HG02840 (cell line): ENCODE measurements at regions not wholly inside any gene's neighbourhood (a gene's known extent, or its start where the extent isn't known, plus 50 kb on each side); places are given as distances from the start of the nearest gene placed in this dataset.
A peak's percentile ranks its signal among the peaks of the same experiment; 100 is the strongest.

Source experiments
- ATAC-seq: cut with Tn5 transposase; IDR thresholded peaks from one replicate; pipeline ENCODE4 v1.9.1; 2021; ENCODE audit warnings: mild to moderate bottlenecking, moderate library complexity, moderate number of reproducible peaks; ENCODE audit not compliant: unreplicated experiment, low FRiP score

GRCh38 chr6:154596701-154597100 is 86.2 kb upstream of the CNKSR3 start:
- ATAC-seq, result no peak

GRCh38 chr6:154598399-154598798 is 87.9 kb upstream of the CNKSR3 start:
- ATAC-seq, result no peak

- no peak for ATAC-seq
Measured at GRCh38 chr6:154602296-154602695, 91.8 kb upstream of the CNKSR3 start.

- no peak for ATAC-seq
Measured at GRCh38 chr6:154602708-154603107, 92.2 kb upstream of the CNKSR3 start.

- ATAC-seq, result no peak
Measured at GRCh38 chr6:154604119-154604518, 93.6 kb upstream of the CNKSR3 start.

- peak; percentile 54 for ATAC-seq
Measured at GRCh38 chr6:154605178-154605881, 94.8 kb upstream of the CNKSR3 start.

GRCh38 chr6:154605882-154606370 is 95.4 kb upstream of the CNKSR3 start:
- no peak for ATAC-seq

GRCh38 chr6:154606457-154606856 is 96.0 kb upstream of the CNKSR3 start:
- peak; percentile 82 for ATAC-seq

- no peak for ATAC-seq
Measured at GRCh38 chr6:154606860-154607259, 96.4 kb upstream of the CNKSR3 start.

GRCh38 chr6:154611241-154611640 is 100.8 kb upstream of the CNKSR3 start:
- ATAC-seq, result no peak

GRCh38 chr6:154611847-154612246 is 101.4 kb upstream of the CNKSR3 start:
- ATAC-seq, result no peak

- ATAC-seq, result no peak
Measured at GRCh38 chr6:154613137-154613676, 102.7 kb upstream of the CNKSR3 start.

- ATAC-seq, result no peak
Measured at GRCh38 chr6:154614101-154614500, 103.6 kb upstream of the CNKSR3 start.

- no peak for ATAC-seq
Measured at GRCh38 chr6:154614641-154615040, 104.2 kb upstream of the CNKSR3 start.

GRCh38 chr6:154615483-154616025 is 105.1 kb upstream of the CNKSR3 start:
- ATAC-seq, result no peak

GRCh38 chr6:154617175-154617574 is 106.7 kb upstream of the CNKSR3 start:
- ATAC-seq, result no peak

- no peak for ATAC-seq
Measured at GRCh38 chr6:154619146-154619545, 108.7 kb upstream of the CNKSR3 start.

- no peak for ATAC-seq
Measured at GRCh38 chr6:154621686-154622085, 111.2 kb upstream of the CNKSR3 start.

- ATAC-seq, result no peak
Measured at GRCh38 chr6:154622618-154623336, 110.4 kb upstream of the SCAF8 start.

- no peak for ATAC-seq
Measured at GRCh38 chr6:154623391-154623790, 109.8 kb upstream of the SCAF8 start.

GRCh38 chr6:154624038-154624599 is 109.1 kb upstream of the SCAF8 start:
- no peak for ATAC-seq
